HEK293 (cell line): ENCODE measurements at regions not wholly inside any gene's neighbourhood (a gene's known extent, or its start where the extent isn't known, plus 50 kb on each side); places are given as distances from the start of the nearest gene placed in this dataset.

Experiments used
- HIC1 ChIP-seq: fragments of 450-650 bp; formaldehyde crosslinking; IDR thresholded peaks from 2 replicates; pipeline ENCODE4 v1.5.1; 2016; ENCODE audit warnings: missing biosample characterization, missing genetic modification characterization
- KLF8 ChIP-seq: fragments of 450-650 bp; formaldehyde crosslinking; IDR thresholded peaks from 2 replicates; pipeline ENCODE4 v1.5.1; 2016; ENCODE audit warnings: missing biosample characterization, missing genetic modification characterization
- MZF1 ChIP-seq: fragments of 450-650 bp; formaldehyde crosslinking; IDR thresholded peaks from 2 replicates; pipeline ENCODE4 v1.5.1; 2017; ENCODE audit warnings: missing biosample characterization, missing genetic modification characterization, borderline replicate concordance
- ZBTB17 ChIP-seq: fragments of 450-650 bp; formaldehyde crosslinking; IDR thresholded peaks from 2 replicates; pipeline ENCODE4 v1.5.1; 2016; ENCODE audit warnings: missing biosample characterization, missing genetic modification characterization
- ZEB2 ChIP-seq: fragments of 450-650 bp; formaldehyde crosslinking; IDR thresholded peaks from 2 replicates; pipeline ENCODE4 v1.5.1; 2016; ENCODE audit warnings: missing biosample characterization, missing genetic modification characterization
- ZNF10 ChIP-seq: fragments of 450-650 bp; formaldehyde crosslinking; IDR thresholded peaks from 2 replicates; pipeline ENCODE4 v1.5.1; 2017; ENCODE audit warnings: missing biosample characterization, missing genetic modification characterization
- ZNF114 ChIP-seq: fragments of 450-650 bp; formaldehyde crosslinking; IDR thresholded peaks from 2 replicates; pipeline ENCODE4 v1.5.0; 2017; ENCODE audit warnings: missing biosample characterization, missing genetic modification characterization
- ZNF16 ChIP-seq: fragments of 450-650 bp; formaldehyde crosslinking; IDR thresholded peaks from 2 replicates; pipeline ENCODE4 v1.5.1; 2016; ENCODE audit warnings: low read depth, missing biosample characterization, missing genetic modification characterization
- ZNF202 ChIP-seq: fragments of 450-650 bp; formaldehyde crosslinking; IDR thresholded peaks from 2 replicates; pipeline ENCODE4 v1.5.1; 2016; ENCODE audit warnings: missing biosample characterization, missing genetic modification characterization, borderline replicate concordance
- ZNF221 ChIP-seq: fragments of 450-650 bp; formaldehyde crosslinking; IDR thresholded peaks from 2 replicates; pipeline ENCODE4 v1.5.1; 2017; ENCODE audit warnings: missing biosample characterization, missing genetic modification characterization, borderline replicate concordance
- ZNF530 ChIP-seq: fragments of 450-650 bp; formaldehyde crosslinking; IDR thresholded peaks from 2 replicates; pipeline ENCODE4 v1.5.1; 2016; ENCODE audit warnings: low read depth, missing biosample characterization, missing genetic modification characterization
- ZNF544 ChIP-seq: fragments of 450-650 bp; formaldehyde crosslinking; IDR thresholded peaks from 2 replicates; pipeline ENCODE4 v1.5.0; 2017; ENCODE audit warnings: missing biosample characterization, missing genetic modification characterization
- ZNF549 ChIP-seq: fragments of 450-650 bp; IDR thresholded peaks from 2 replicates; pipeline ENCODE4 v1.5.1; 2018; ENCODE audit warnings: missing biosample characterization, missing genetic modification characterization, mild to moderate bottlenecking, inconsistent platforms, moderate library complexity
- ZNF596 ChIP-seq: fragments of 450-650 bp; IDR thresholded peaks from 2 replicates; pipeline ENCODE4 v1.5.0; 2018; ENCODE audit warnings: missing biosample characterization, mild to moderate bottlenecking, missing genetic modification characterization, moderate library complexity
- ZNF600 ChIP-seq: fragments of 450-650 bp; formaldehyde crosslinking; IDR thresholded peaks from 2 replicates; pipeline ENCODE4 v1.5.1; 2016; ENCODE audit warnings: missing biosample characterization, missing genetic modification characterization
- ZNF654 ChIP-seq: fragments of 450-650 bp; formaldehyde crosslinking; IDR thresholded peaks from 2 replicates; pipeline ENCODE4 v1.5.1; 2016; ENCODE audit warnings: low read depth, missing biosample characterization, missing genetic modification characterization
- ZNF677 ChIP-seq: fragments of 450-650 bp; IDR thresholded peaks from 2 replicates; pipeline ENCODE4 v1.5.0; 2018; ENCODE audit warnings: missing biosample characterization, mild to moderate bottlenecking, missing genetic modification characterization, moderate library complexity
- ZNF76 ChIP-seq: fragments of 450-650 bp; formaldehyde crosslinking; IDR thresholded peaks from 2 replicates; pipeline ENCODE4; 2016; ENCODE audit warnings: low read depth, missing biosample characterization, missing genetic modification characterization, borderline replicate concordance
- ZNF792 ChIP-seq: fragments of 450-650 bp; formaldehyde crosslinking; IDR thresholded peaks from 2 replicates; pipeline ENCODE4 v1.5.1; 2016; ENCODE audit warnings: missing biosample characterization, missing genetic modification characterization
- ZXDB ChIP-seq: fragments of 450-650 bp; formaldehyde crosslinking; IDR thresholded peaks from 2 replicates; pipeline ENCODE4 v1.5.1; 2016; ENCODE audit warnings: missing biosample characterization, missing genetic modification characterization
- TF ChIP-seq, protein P1 (sequence below): fragments of 450-650 bp; formaldehyde crosslinking; IDR thresholded peaks from 2 replicates; pipeline ENCODE4 v1.5.1; 2016; ENCODE audit warnings: missing biosample characterization, missing genetic modification characterization
- TF ChIP-seq, protein P2 (sequence below): fragments of 450-650 bp; formaldehyde crosslinking; IDR thresholded peaks from 2 replicates; pipeline ENCODE4 v1.5.1; 2016; ENCODE audit warnings: missing biosample characterization, missing genetic modification characterization, low read depth
- TF ChIP-seq, protein P3 (sequence below): fragments of 450-650 bp; formaldehyde crosslinking; IDR thresholded peaks from 2 replicates; pipeline ENCODE4 v1.5.0; 2017; ENCODE audit warnings: missing biosample characterization, missing genetic modification characterization, borderline replicate concordance
- TF ChIP-seq, protein P4 (sequence below): fragments of 450-650 bp; formaldehyde crosslinking; IDR thresholded peaks from 2 replicates; pipeline ENCODE4 v1.5.1; 2017; ENCODE audit warnings: missing biosample characterization, missing genetic modification characterization
- TF ChIP-seq, protein P5 (sequence below): fragments of 450-650 bp; formaldehyde crosslinking; IDR thresholded peaks from 2 replicates; pipeline ENCODE4 v1.5.1; 2017; ENCODE audit warnings: missing biosample characterization, missing genetic modification characterization
- TF ChIP-seq, protein P6 (sequence below): fragments of 450-650 bp; formaldehyde crosslinking; IDR thresholded peaks from 2 replicates; pipeline ENCODE4 v1.5.1; 2017; ENCODE audit warnings: missing biosample characterization, missing genetic modification characterization

- TF ChIP-seq KLF8 (tag by site-specific recombination) (peak; percentile 81), MZF1 (tag by site-specific recombination) (peak; percentile 97), ZNF10 (tag by site-specific recombination) (no peak), ZBTB17 (peak; percentile 93), ZXDB (peak; percentile 90), ZNF596 (tag by site-specific recombination) (peak; percentile 42; the same call in 1 of the 2 replicates), ZNF792 (no peak), ZNF544 (tag by site-specific recombination) (no peak), ZNF549 (no peak), ZNF600 (tag by site-specific recombination) (peak; percentile 66; the same call in 1 of the 2 replicates), ZNF16 (no peak), ZNF530 (tag by site-specific recombination) (no peak), ZNF76 (tag by site-specific recombination) (peak; percentile 21; the same call in 1 of the 2 replicates), ZNF221 (no peak), ZEB2 (tag by site-specific recombination) (peak; percentile 71; the same call in 1 of the 2 replicates), ZNF654 (tag by site-specific recombination) (no peak), ZNF202 (no peak), ZNF114 (no peak), ZNF677 (no peak), HIC1 (tag by site-specific recombination) (no peak)
- TF ChIP-seq, protein P1, sequence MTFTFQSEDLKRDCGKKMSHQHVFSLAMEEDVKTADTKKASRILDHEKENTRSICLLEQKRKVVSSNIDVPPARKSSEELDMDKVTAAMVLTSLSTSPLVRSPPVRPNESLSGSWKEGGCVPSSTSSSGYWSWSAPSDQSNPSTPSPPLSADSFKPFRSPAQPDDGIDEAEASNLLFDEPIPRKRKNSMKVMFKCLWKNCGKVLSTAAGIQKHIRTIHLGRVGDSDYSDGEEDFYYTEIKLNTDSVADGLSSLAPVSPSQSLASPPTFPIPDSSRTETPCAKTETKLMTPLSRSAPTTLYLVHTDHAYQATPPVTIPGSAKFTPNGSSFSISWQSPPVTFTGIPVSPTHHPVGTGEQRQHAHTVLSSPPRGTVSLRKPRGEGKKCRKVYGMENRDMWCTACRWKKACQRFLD (tag by site-specific recombination), result no peak
- TF ChIP-seq, protein P2, sequence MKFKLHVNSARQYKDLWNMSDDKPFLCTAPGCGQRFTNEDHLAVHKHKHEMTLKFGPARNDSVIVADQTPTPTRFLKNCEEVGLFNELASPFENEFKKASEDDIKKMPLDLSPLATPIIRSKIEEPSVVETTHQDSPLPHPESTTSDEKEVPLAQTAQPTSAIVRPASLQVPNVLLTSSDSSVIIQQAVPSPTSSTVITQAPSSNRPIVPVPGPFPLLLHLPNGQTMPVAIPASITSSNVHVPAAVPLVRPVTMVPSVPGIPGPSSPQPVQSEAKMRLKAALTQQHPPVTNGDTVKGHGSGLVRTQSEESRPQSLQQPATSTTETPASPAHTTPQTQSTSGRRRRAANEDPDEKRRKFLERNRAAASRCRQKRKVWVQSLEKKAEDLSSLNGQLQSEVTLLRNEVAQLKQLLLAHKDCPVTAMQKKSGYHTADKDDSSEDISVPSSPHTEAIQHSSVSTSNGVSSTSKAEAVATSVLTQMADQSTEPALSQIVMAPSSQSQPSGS (tag by site-specific recombination), result no peak
- TF ChIP-seq, protein P3, sequence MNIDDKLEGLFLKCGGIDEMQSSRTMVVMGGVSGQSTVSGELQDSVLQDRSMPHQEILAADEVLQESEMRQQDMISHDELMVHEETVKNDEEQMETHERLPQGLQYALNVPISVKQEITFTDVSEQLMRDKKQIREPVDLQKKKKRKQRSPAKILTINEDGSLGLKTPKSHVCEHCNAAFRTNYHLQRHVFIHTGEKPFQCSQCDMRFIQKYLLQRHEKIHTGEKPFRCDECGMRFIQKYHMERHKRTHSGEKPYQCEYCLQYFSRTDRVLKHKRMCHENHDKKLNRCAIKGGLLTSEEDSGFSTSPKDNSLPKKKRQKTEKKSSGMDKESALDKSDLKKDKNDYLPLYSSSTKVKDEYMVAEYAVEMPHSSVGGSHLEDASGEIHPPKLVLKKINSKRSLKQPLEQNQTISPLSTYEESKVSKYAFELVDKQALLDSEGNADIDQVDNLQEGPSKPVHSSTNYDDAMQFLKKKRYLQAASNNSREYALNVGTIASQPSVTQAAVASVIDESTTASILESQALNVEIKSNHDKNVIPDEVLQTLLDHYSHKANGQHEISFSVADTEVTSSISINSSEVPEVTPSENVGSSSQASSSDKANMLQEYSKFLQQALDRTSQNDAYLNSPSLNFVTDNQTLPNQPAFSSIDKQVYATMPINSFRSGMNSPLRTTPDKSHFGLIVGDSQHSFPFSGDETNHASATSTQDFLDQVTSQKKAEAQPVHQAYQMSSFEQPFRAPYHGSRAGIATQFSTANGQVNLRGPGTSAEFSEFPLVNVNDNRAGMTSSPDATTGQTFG, result no peak
- TF ChIP-seq, protein P4, sequence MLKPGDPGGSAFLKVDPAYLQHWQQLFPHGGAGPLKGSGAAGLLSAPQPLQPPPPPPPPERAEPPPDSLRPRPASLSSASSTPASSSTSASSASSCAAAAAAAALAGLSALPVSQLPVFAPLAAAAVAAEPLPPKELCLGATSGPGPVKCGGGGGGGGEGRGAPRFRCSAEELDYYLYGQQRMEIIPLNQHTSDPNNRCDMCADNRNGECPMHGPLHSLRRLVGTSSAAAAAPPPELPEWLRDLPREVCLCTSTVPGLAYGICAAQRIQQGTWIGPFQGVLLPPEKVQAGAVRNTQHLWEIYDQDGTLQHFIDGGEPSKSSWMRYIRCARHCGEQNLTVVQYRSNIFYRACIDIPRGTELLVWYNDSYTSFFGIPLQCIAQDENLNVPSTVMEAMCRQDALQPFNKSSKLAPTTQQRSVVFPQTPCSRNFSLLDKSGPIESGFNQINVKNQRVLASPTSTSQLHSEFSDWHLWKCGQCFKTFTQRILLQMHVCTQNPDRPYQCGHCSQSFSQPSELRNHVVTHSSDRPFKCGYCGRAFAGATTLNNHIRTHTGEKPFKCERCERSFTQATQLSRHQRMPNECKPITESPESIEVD (tag by site-specific recombination), result peak; percentile 95
- TF ChIP-seq, protein P5, sequence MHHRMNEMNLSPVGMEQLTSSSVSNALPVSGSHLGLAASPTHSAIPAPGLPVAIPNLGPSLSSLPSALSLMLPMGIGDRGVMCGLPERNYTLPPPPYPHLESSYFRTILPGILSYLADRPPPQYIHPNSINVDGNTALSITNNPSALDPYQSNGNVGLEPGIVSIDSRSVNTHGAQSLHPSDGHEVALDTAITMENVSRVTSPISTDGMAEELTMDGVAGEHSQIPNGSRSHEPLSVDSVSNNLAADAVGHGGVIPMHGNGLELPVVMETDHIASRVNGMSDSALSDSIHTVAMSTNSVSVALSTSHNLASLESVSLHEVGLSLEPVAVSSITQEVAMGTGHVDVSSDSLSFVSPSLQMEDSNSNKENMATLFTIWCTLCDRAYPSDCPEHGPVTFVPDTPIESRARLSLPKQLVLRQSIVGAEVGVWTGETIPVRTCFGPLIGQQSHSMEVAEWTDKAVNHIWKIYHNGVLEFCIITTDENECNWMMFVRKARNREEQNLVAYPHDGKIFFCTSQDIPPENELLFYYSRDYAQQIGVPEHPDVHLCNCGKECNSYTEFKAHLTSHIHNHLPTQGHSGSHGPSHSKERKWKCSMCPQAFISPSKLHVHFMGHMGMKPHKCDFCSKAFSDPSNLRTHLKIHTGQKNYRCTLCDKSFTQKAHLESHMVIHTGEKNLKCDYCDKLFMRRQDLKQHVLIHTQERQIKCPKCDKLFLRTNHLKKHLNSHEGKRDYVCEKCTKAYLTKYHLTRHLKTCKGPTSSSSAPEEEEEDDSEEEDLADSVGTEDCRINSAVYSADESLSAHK (tag by site-specific recombination), result peak; percentile 98
- TF ChIP-seq, protein P6, sequence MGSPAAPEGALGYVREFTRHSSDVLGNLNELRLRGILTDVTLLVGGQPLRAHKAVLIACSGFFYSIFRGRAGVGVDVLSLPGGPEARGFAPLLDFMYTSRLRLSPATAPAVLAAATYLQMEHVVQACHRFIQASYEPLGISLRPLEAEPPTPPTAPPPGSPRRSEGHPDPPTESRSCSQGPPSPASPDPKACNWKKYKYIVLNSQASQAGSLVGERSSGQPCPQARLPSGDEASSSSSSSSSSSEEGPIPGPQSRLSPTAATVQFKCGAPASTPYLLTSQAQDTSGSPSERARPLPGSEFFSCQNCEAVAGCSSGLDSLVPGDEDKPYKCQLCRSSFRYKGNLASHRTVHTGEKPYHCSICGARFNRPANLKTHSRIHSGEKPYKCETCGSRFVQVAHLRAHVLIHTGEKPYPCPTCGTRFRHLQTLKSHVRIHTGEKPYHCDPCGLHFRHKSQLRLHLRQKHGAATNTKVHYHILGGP (tag by site-specific recombination), result no peak
Observed at GRCh38 chr7:25777969-25778708, 373.9 kb upstream of the NFE2L3 start (continued).
